ENCODE measurements at regions not wholly inside any gene's neighbourhood (a gene's known extent, or its start where the extent isn't known, plus 50 kb on each side); places are given as distances from the start of the nearest gene placed in this dataset.

- TF ChIP-seq, protein P1, sequence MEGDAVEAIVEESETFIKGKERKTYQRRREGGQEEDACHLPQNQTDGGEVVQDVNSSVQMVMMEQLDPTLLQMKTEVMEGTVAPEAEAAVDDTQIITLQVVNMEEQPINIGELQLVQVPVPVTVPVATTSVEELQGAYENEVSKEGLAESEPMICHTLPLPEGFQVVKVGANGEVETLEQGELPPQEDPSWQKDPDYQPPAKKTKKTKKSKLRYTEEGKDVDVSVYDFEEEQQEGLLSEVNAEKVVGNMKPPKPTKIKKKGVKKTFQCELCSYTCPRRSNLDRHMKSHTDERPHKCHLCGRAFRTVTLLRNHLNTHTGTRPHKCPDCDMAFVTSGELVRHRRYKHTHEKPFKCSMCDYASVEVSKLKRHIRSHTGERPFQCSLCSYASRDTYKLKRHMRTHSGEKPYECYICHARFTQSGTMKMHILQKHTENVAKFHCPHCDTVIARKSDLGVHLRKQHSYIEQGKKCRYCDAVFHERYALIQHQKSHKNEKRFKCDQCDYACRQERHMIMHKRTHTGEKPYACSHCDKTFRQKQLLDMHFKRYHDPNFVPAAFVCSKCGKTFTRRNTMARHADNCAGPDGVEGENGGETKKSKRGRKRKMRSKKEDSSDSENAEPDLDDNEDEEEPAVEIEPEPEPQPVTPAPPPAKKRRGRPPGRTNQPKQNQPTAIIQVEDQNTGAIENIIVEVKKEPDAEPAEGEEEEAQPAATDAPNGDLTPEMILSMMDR (IDR thresholded peaks at IDR 0.05; ENCODE audit: insufficient read depth, low read depth, low read length) = no peak
- no peak for TF ChIP-seq EZH2 (IDR thresholded peaks at IDR 0.05; ENCODE audit: insufficient read depth, low read length)
These were observed 201.2 kb upstream of the PIK3C3 start for GRCh38 chr18:41753826-41754225.
